ENCODE measurements at regions not wholly inside any gene's neighbourhood (a gene's known extent, or its start where the extent isn't known, plus 50 kb on each side); places are given as distances from the start of the nearest gene placed in this dataset.
A peak's percentile ranks its signal among the peaks of the same experiment; 100 is the strongest.
"Not testable (repeated sequence)": the region's sequence is repeated elsewhere in the genome, so short reads cannot be mapped to it uniquely, and the experiment has no call there.

GRCh38 chr9:109665736-109666135 is 114.3 kb upstream of the PALM2AKAP2 start:
- not testable (repeated sequence) for DNase-seq (ENCODE audit: low spot score)

GRCh38 chr9:109681301-109681700 is 98.7 kb upstream of the PALM2AKAP2 start:
- no peak for DNase-seq (ENCODE audit: low spot score)

- DNase-seq (ENCODE audit: low spot score): no peak
Observed at GRCh38 chr9:109682227-109682626, 97.8 kb upstream of the PALM2AKAP2 start.

GRCh38 chr9:109683521-109683920 is 96.5 kb upstream of the PALM2AKAP2 start:
- DNase-seq (ENCODE audit: low spot score): no peak

GRCh38 chr9:109689701-109690100 is 90.3 kb upstream of the PALM2AKAP2 start:
- DNase-seq (ENCODE audit: low spot score): no peak

GRCh38 chr9:109699019-109699418 is 81.0 kb upstream of the PALM2AKAP2 start:
- no peak for DNase-seq (ENCODE audit: low spot score)

- no peak for DNase-seq (ENCODE audit: low spot score)
Observed at GRCh38 chr9:109704546-109704945, 75.5 kb upstream of the PALM2AKAP2 start.

- DNase-seq (ENCODE audit: low spot score): no peak
Observed at GRCh38 chr9:109705515-109705914, 74.5 kb upstream of the PALM2AKAP2 start.

GRCh38 chr9:109707355-109707754 is 72.6 kb upstream of the PALM2AKAP2 start:
- DNase-seq (ENCODE audit: low spot score): no peak

GRCh38 chr9:109708451-109708945 is 71.5 kb upstream of the PALM2AKAP2 start:
- peak; percentile 20 for DNase-seq (ENCODE audit: low spot score)

- DNase-seq (ENCODE audit: low spot score): no peak
Observed at GRCh38 chr9:109709866-109710265, 70.1 kb upstream of the PALM2AKAP2 start.

GRCh38 chr9:109710830-109711229 is 69.2 kb upstream of the PALM2AKAP2 start:
- DNase-seq (ENCODE audit: low spot score): no peak

GRCh38 chr9:109715344-109715743 is 64.7 kb upstream of the PALM2AKAP2 start:
- no peak for DNase-seq (ENCODE audit: low spot score)

- no peak for DNase-seq (ENCODE audit: low spot score)
Observed at GRCh38 chr9:109716631-109717030, 63.4 kb upstream of the PALM2AKAP2 start.

- no peak for DNase-seq (ENCODE audit: low spot score)
Observed at GRCh38 chr9:109717342-109717741, 62.7 kb upstream of the PALM2AKAP2 start.

- DNase-seq (ENCODE audit: low spot score): no peak
Observed at GRCh38 chr9:109718861-109719260, 61.1 kb upstream of the PALM2AKAP2 start.

- DNase-seq (ENCODE audit: low spot score): no peak
Observed at GRCh38 chr9:109721001-109721400, 59.0 kb upstream of the PALM2AKAP2 start.

GRCh38 chr9:109722007-109722406 is 58.0 kb upstream of the PALM2AKAP2 start:
- DNase-seq (ENCODE audit: low spot score): no peak

- DNase-seq (ENCODE audit: low spot score): no peak
Observed at GRCh38 chr9:109723781-109724180, 56.2 kb upstream of the PALM2AKAP2 start.

GRCh38 chr9:109725460-109725859 is 54.5 kb upstream of the PALM2AKAP2 start:
- DNase-seq (ENCODE audit: low spot score): no peak

- DNase-seq (ENCODE audit: low spot score): no peak
Observed at GRCh38 chr9:109726119-109726518, 53.9 kb upstream of the PALM2AKAP2 start.

GRCh38 chr9:109728686-109729300 is 51.2 kb upstream of the PALM2AKAP2 start:
- DNase-seq (ENCODE audit: low spot score): no peak

GRCh38 chr9:109729513-109729912 is 50.5 kb upstream of the PALM2AKAP2 start:
- no peak for DNase-seq (ENCODE audit: low spot score)
